ENCODE measurements at regions not wholly inside any gene's neighbourhood (a gene's known extent, or its start where the extent isn't known, plus 50 kb on each side); places are given as distances from the start of the nearest gene placed in this dataset.

GRCh38 chr7:121466455-121466854 lies 70.3 kb upstream of the FAM3C start:
- intact Hi-C loops (cut with micrococcal nuclease), result no loop called here
- H3K27ac Mint-ChIP-seq, result no peak overlapping the region
- CTCF ChIA-PET, result no interaction called here
- no peaks in the 10 kb centered on the region for H3K9me3 Mint-ChIP-seq
- no peaks in the 10 kb centered on the region for H3K4me1 Mint-ChIP-seq (ENCODE audit: low read depth)
- no peak for DNase-seq
- no peaks in the 10 kb centered on the region for H3K36me3 Mint-ChIP-seq (ENCODE audit: low read depth)
- H3K27me3 Mint-ChIP-seq (ENCODE audit: low read depth), result peaks cover 6% of the 10 kb centered on the region
- H3K4me3 Mint-ChIP-seq, result no peak overlapping the region

- no peak for DNase-seq
- H3K4me3 Mint-ChIP-seq, result no peak overlapping the region
- no peaks in the 10 kb centered on the region for H3K36me3 Mint-ChIP-seq (ENCODE audit: low read depth)
- peaks cover 6% of the 10 kb centered on the region for H3K27me3 Mint-ChIP-seq (ENCODE audit: low read depth)
- no peaks in the 10 kb centered on the region for H3K4me1 Mint-ChIP-seq (ENCODE audit: low read depth)
- CTCF ChIA-PET, result interaction anchor here (0.7 kb wide), 1 partner anchor 9 kb away, joined by 4 read pairs; no protein-coding TSS in a partner anchor
- H3K27ac Mint-ChIP-seq, result no peak overlapping the region
- no peaks in the 10 kb centered on the region for H3K9me3 Mint-ChIP-seq
- intact Hi-C loops (cut with micrococcal nuclease), result no loop called here
These were observed 63.0 kb upstream of the FAM3C start for GRCh38 chr7:121459148-121459547.

GRCh38 chr7:121456785-121457359 lies 60.8 kb upstream of the FAM3C start:
- CTCF ChIA-PET, result no interaction called here
- H3K4me3 Mint-ChIP-seq, result no peak overlapping the region
- H3K4me1 Mint-ChIP-seq (ENCODE audit: low read depth), result no peaks in the 10 kb centered on the region
- peaks cover 2% of the 10 kb centered on the region for H3K27me3 Mint-ChIP-seq (ENCODE audit: low read depth)
- intact Hi-C loops (cut with micrococcal nuclease), result no loop called here
- no peaks in the 10 kb centered on the region for H3K36me3 Mint-ChIP-seq (ENCODE audit: low read depth)
- H3K9me3 Mint-ChIP-seq, result no peaks in the 10 kb centered on the region
- H3K27ac Mint-ChIP-seq, result no peak overlapping the region
- DNase-seq, result no peak

- Mint-ChIP-seq H3K36me3 (ENCODE audit: low read depth) (no peaks in the 10 kb centered on the region), H3K27me3 (ENCODE audit: low read depth) (no peaks in the 10 kb centered on the region), H3K4me1 (ENCODE audit: low read depth) (no peaks in the 10 kb centered on the region), H3K4me3 (no peak overlapping the region), H3K9me3 (no peaks in the 10 kb centered on the region), H3K27ac (no peak overlapping the region)
- CTCF ChIA-PET, result no interaction called here
- intact Hi-C loops (cut with micrococcal nuclease), result no loop called here
- no peak for DNase-seq
These were observed 59.9 kb upstream of the FAM3C start for GRCh38 chr7:121456015-121456414.

GRCh38 chr7:121452389-121452788 lies 56.3 kb upstream of the FAM3C start:
- no peaks in the 10 kb centered on the region for H3K4me1 Mint-ChIP-seq (ENCODE audit: low read depth)
- CTCF ChIA-PET, result no interaction called here
- no peak overlapping the region for H3K4me3 Mint-ChIP-seq
- intact Hi-C loops (cut with micrococcal nuclease), result no loop called here
- no peak for DNase-seq
- no peaks in the 10 kb centered on the region for H3K27me3 Mint-ChIP-seq (ENCODE audit: low read depth)
- no peak overlapping the region for H3K27ac Mint-ChIP-seq
- H3K9me3 Mint-ChIP-seq, result no peaks in the 10 kb centered on the region
- no peaks in the 10 kb centered on the region for H3K36me3 Mint-ChIP-seq (ENCODE audit: low read depth)

GRCh38 chr7:121451367-121452094 lies 55.4 kb upstream of the FAM3C start:
- no peaks in the 10 kb centered on the region for H3K27me3 Mint-ChIP-seq (ENCODE audit: low read depth)
- no peak overlapping the region for H3K4me3 Mint-ChIP-seq
- no peaks in the 10 kb centered on the region for H3K36me3 Mint-ChIP-seq (ENCODE audit: low read depth)
- no peak for DNase-seq
- H3K27ac Mint-ChIP-seq, result no peak overlapping the region
- intact Hi-C loops (cut with micrococcal nuclease), result no loop called here
- no peaks in the 10 kb centered on the region for H3K4me1 Mint-ChIP-seq (ENCODE audit: low read depth)
- H3K9me3 Mint-ChIP-seq, result no peaks in the 10 kb centered on the region
- CTCF ChIA-PET, result no interaction called here

- DNase-seq, result no peak
- Mint-ChIP-seq H3K9me3 (no peaks in the 10 kb centered on the region), H3K4me3 (no peak overlapping the region), H3K27me3 (ENCODE audit: low read depth) (no peaks in the 10 kb centered on the region), H3K36me3 (ENCODE audit: low read depth) (no peaks in the 10 kb centered on the region), H3K27ac (no peak overlapping the region), H3K4me1 (ENCODE audit: low read depth) (no peaks in the 10 kb centered on the region)
- CTCF ChIA-PET, result no interaction called here
- intact Hi-C loops (cut with micrococcal nuclease), result no loop called here
These were observed 54.6 kb upstream of the FAM3C start for GRCh38 chr7:121450631-121451198.

GRCh38 chr7:121449735-121450240 lies 53.7 kb upstream of the FAM3C start:
- no peaks in the 10 kb centered on the region for H3K9me3 Mint-ChIP-seq

GRCh38 chr7:121449329-121449728 lies 53.2 kb upstream of the FAM3C start:
- H3K4me3 Mint-ChIP-seq, result no peak overlapping the region
- CTCF ChIA-PET, result no interaction called here
- H3K36me3 Mint-ChIP-seq (ENCODE audit: low read depth), result no peaks in the 10 kb centered on the region
- H3K4me1 Mint-ChIP-seq (ENCODE audit: low read depth), result no peaks in the 10 kb centered on the region
- no peak overlapping the region for H3K27ac Mint-ChIP-seq
- no peak for DNase-seq
- intact Hi-C loops (cut with micrococcal nuclease), result no loop called here
- no peaks in the 10 kb centered on the region for H3K27me3 Mint-ChIP-seq (ENCODE audit: low read depth)
- H3K9me3 Mint-ChIP-seq, result no peaks in the 10 kb centered on the region

More at GRCh38 chr7:121449735-121450240, 53.7 kb upstream of the FAM3C start:
- CTCF ChIA-PET, result no interaction called here
- Mint-ChIP-seq H3K27ac (no peak overlapping the region), H3K27me3 (ENCODE audit: low read depth) (no peaks in the 10 kb centered on the region), H3K4me3 (no peak overlapping the region), H3K36me3 (ENCODE audit: low read depth) (no peaks in the 10 kb centered on the region), H3K4me1 (ENCODE audit: low read depth) (no peaks in the 10 kb centered on the region)
- no peak for DNase-seq
- intact Hi-C loops (cut with micrococcal nuclease), result no loop called here

- H3K4me3 Mint-ChIP-seq, result no peak overlapping the region
- no peak overlapping the region for H3K27ac Mint-ChIP-seq
- DNase-seq, result no peak
- intact Hi-C loops (cut with micrococcal nuclease), result no loop called here
- CTCF ChIA-PET, result no interaction called here
- H3K9me3 Mint-ChIP-seq, result no peaks in the 10 kb centered on the region
- H3K36me3 Mint-ChIP-seq (ENCODE audit: low read depth), result no peaks in the 10 kb centered on the region
- no peaks in the 10 kb centered on the region for H3K4me1 Mint-ChIP-seq (ENCODE audit: low read depth)
- H3K27me3 Mint-ChIP-seq (ENCODE audit: low read depth), result no peaks in the 10 kb centered on the region
These were observed 52.3 kb upstream of the FAM3C start for GRCh38 chr7:121448429-121448828.

- CTCF ChIA-PET, result no interaction called here
- H3K4me3 Mint-ChIP-seq, result no peak overlapping the region
- no peak overlapping the region for H3K27ac Mint-ChIP-seq
- no peak for DNase-seq
- no peaks in the 10 kb centered on the region for H3K36me3 Mint-ChIP-seq (ENCODE audit: low read depth)
- intact Hi-C loops (cut with micrococcal nuclease), result no loop called here
- no peaks in the 10 kb centered on the region for H3K9me3 Mint-ChIP-seq
- no peaks in the 10 kb centered on the region for H3K27me3 Mint-ChIP-seq (ENCODE audit: low read depth)
- no peaks in the 10 kb centered on the region for H3K4me1 Mint-ChIP-seq (ENCODE audit: low read depth)
These were observed 51.8 kb upstream of the FAM3C start for GRCh38 chr7:121447911-121448300.

- DNase-seq, result no peak
- H3K36me3 Mint-ChIP-seq (ENCODE audit: low read depth), result no peaks in the 10 kb centered on the region
- H3K4me1 Mint-ChIP-seq (ENCODE audit: low read depth), result peaks cover 2% of the 10 kb centered on the region
- CTCF ChIA-PET, result interaction anchor here (0.6 to 1.1 kb wide), 2 partner anchors 34 to 38 kb away, joined by 3 read pairs; no protein-coding TSS in a partner anchor
- no peaks in the 10 kb centered on the region for H3K27me3 Mint-ChIP-seq (ENCODE audit: low read depth)
- intact Hi-C loops (cut with micrococcal nuclease), result no loop called here
- no peak overlapping the region for H3K4me3 Mint-ChIP-seq
- H3K27ac Mint-ChIP-seq, result no peak overlapping the region
- no peaks in the 10 kb centered on the region for H3K9me3 Mint-ChIP-seq
These were observed 51.3 kb upstream of the FAM3C start for GRCh38 chr7:121447243-121447910.

Measured in activated naive CD4-positive, alpha-beta T cell treated with anti-CD3 and anti-CD28 coated beads for 36 hours (primary cell).